HG03196 (cell line): ENCODE measurements at regions not wholly inside any gene's neighbourhood (a gene's known extent, or its start where the extent isn't known, plus 50 kb on each side); places are given as distances from the start of the nearest gene placed in this dataset.

ENCODE experiments used
- ATAC-seq: cut with Tn5 transposase; IDR thresholded peaks from one replicate; pipeline ENCODE4 v1.9.1; 2021; ENCODE audit not compliant: unreplicated experiment

GRCh38 chr17:33628500-33629346 lies 335.6 kb upstream of the ASIC2 start:
- ATAC-seq = no peak

GRCh38 chr17:33633446-33633845 lies 340.4 kb upstream of the ASIC2 start:
- no peak for ATAC-seq

- no peak for ATAC-seq
Measured at GRCh38 chr17:33637534-33637933, 344.4 kb upstream of the ASIC2 start.

DNA sequence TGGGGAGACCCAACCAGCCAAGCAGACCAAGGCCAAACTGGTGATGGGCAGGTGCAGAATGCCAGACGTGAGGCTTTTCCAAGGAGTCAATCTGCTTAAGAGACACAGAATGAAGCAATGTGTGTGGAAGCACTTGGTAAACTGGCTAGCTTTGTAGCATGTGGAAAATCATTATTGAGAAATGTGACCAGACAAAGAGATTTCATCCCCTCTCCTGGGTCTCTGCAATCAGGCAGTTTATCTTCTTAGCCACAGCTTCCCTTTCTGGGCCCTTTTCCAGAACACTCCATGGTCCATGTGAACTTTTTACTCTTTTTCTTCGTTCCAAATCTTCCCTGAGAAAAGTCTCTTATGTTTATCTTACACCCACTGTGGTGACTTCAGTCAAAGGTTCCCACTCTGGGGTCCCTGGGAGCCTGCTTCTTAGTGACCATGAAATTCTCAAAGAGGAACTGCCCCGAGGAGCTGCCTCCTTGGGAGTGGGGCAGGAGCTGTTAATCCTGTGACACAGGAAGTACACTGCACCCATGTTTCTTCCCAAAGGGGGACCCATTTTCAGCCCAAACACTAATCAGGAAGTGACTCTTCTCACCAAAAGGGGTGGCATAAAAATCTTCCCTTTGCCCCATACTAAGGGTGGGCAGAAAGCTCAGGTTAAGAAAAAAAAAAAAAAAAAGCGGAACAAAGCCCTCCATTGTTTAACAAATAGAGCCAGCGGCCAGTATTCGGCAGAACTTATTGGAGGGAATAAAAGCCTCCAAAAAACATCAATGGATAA lies 346.2 kb upstream of the ASIC2 start:
- no peak for ATAC-seq

- no peak for ATAC-seq
Measured at GRCh38 chr17:33640629-33641028, 347.5 kb upstream of the ASIC2 start.

- no peak for ATAC-seq
Measured at GRCh38 chr17:33642002-33642401, 348.9 kb upstream of the ASIC2 start.

DNA sequence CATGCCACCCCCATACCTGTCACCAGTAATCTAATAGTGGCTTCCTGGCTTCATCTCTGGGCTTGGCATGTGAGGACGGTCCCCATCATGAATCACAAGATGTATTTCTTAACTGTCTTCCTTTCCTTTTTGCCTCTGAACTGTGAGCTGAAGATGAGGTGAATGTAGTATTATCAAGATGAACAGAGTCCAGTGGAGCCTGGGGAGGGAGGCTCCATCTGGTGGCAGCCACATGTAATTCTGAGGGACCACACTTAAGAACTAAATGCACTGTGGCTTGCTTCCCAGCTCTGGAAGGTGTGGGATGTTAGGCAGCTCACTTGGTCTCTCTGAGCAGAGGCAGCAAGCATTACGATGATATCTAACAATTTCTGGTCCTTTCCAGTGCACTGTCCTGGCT lies 354.9 kb upstream of the ASIC2 start:
- ATAC-seq = no peak

DNA sequence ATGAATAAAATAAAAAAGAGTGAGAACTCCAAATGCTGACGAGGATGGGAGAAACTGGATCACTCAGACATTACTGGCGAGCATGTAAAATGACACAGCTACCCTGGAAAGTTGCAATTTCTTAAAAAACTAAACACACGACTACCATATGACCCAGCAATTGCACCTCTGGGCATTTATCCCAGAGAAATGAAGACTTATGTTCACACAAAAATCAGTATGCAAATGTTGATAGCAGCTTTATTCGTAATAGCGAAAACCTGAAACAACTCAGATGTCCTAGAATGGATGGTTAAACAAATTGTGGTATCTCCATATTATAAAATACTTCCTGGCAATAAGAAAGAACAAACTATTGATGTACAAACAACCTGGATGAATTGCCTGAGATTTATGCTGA lies 357.2 kb upstream of the ASIC2 start:
- no peak for ATAC-seq

DNA sequence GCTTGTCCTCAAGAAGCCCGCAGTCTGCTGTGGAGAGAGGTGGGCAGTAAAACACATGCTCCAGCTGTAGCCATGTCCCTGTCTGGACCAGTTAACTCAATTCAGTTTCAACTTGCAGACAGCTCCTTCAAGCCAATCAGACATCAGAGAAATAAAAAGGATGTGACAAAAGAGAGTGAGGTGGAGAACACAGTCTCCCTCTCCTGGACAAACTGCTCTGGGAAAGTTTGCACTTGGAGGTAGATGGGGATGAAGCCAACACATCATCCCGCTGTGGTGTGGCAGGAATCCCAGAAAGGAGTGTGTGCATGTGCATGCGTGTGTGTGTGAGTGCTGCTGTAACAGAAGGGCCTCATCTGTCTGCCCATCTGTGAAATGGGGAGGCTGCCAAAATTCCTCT lies 358.6 kb upstream of the ASIC2 start:
- ATAC-seq = no peak

- ATAC-seq = no peak
Measured at GRCh38 chr17:33652731-33653398, 359.8 kb upstream of the ASIC2 start.

GRCh38 chr17:33653399-33653788 lies 360.3 kb upstream of the ASIC2 start:
- ATAC-seq = no peak

GRCh38 chr17:33657181-33657580 lies 364.1 kb upstream of the ASIC2 start:
- ATAC-seq = no peak

DNA sequence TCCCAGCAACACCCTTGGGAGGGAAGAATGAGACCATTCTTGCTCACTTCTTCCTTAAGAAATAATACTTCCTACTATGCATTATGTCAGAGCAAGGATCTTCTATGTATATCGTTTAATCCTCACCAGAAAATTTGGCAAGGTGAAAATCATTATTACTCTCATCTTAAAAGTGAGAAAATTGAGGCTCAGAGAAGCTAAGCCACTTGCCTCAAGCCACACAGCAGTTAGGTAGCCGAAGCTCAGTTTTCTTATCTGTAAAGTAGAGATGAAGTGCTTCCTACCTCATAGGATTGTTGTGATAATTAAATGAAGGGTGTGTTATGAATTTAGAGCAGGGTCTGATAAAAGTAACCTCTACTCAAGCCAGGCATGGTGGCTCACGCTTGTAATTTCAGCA lies 368.9 kb upstream of the ASIC2 start:
- no peak for ATAC-seq

DNA sequence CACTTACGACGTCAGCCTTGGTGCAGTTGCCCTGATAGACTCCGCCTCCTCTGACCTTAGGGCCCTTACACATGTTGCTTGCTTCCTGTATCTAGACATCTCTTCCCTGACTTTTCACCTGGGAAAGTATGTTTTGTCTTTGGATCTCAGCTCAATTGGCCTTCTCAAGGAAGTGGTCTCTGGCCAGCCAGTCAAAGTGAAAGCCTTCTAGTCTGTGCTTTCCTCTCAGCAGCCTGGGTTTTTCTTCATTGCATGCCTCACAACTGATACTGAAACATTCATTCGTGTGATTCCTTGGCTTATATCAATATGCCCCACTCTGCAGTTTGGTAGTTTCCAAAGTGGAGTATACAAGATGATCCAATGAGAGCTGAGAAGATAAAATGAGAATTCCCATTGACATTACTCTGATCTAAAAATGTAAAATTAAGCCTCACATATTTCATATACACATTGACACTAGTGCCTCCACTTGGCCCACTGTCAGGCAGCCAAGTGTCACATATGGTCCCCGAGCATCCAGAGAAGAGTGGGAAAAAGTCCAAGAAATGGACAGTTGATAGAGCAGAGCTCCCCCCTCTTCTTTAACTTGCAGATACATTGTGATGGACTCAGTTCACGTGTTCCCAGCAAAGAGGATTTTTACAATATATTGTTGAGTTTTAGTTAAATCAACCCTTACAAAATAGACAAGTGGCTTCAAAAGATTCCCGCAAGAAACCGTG lies 371.2 kb upstream of the ASIC2 start:
- no peak for ATAC-seq

GRCh38 chr17:33667052-33667509 lies 374.0 kb upstream of the ASIC2 start:
- peak; percentile 55 for ATAC-seq

DNA sequence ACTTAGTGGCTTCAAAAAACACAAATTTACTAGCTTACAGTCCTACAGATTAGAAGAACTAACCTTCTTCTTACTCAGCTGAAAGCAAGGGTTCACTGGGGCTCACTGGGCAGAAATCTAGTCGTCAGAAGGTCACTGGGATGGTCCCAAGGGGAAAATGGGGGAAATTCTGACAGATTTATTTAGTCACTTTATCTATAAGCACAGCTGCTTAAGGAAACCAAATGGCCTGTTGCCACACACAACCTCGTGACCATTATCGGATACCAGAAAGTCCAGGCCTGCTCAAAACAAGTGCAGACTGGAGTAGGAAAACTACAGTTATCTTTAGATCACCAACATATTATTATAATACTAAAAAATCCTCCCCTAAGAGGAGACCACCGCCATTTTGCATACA lies 374.6 kb upstream of the ASIC2 start:
- no peak for ATAC-seq

- ATAC-seq = no peak
Measured at GRCh38 chr17:33668516-33668915, 375.4 kb upstream of the ASIC2 start.

DNA sequence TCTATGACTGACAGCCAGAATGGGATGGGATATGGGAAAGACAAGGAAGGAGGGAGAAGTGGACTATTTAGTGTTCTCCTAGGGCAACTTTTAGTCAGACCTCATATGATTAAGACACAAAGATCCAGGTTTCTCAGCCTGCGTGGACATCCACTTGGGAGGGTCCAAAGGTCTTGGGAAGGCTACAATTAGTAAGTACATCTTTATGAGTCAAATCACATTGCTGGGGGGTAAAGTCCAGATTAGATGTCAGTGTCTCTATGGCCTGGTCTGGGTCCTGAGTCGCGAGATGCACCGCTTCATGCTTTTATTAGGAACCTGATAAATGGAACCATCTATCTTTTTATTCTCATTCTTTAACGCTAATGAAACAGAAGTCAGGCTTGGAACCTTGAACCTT lies 378.4 kb upstream of the ASIC2 start:
- no peak for ATAC-seq

DNA sequence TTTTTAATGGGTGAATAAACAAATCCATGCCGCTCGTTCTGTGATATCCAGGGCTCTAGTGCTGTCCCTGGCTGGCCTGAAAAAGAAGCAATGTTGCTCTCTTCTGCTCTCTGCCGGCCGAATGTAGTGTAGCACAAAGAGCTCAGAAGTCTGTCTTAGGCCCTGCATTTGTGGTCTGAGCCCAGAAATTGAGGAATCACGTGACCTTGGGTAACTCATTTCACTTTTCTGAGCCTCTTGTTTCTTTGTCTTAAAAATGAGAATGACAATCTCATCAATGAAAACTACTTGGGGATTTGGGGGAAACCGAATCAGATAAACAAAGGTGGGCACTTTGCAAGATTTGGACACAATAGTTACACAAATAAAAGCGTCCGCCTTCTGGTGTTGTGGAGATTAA lies 381.6 kb upstream of the ASIC2 start:
- ATAC-seq = no peak

- no peak for ATAC-seq
Measured at GRCh38 chr17:33676444-33676843, 383.3 kb upstream of the ASIC2 start.

DNA sequence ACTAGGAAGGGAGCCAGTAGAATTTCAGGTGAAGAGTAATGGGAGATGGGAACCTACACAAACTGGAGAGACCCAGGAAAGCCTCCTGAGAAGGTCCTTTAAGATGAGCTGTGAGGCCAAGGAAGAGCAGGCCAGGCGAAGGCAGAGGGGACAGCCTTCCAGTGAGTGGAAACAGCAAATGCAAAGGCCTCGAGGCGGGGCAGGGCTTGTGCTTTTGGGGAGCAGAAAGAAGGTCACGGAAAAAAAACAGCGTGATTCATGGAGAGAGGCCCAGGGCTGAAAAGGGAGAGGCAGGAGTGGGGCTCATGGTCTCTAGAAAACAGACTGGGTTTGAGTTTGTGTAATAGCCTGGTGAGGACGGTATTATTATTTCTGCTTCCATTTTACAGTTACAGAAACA lies 386.5 kb upstream of the ASIC2 start:
- ATAC-seq = no peak
